GM18868 (cell line): ENCODE measurements at regions not wholly inside any gene's neighbourhood (a gene's known extent, or its start where the extent isn't known, plus 50 kb on each side); places are given as distances from the start of the nearest gene placed in this dataset.
"Not testable (repeated sequence)": the region's sequence is repeated elsewhere in the genome, so short reads cannot be mapped to it uniquely, and the experiment has no call there.

Experiments
- ATAC-seq: cut with Tn5 transposase; IDR thresholded peaks from one replicate; pipeline ENCODE4 v1.9.1; 2021; ENCODE audit warnings: mild to moderate bottlenecking, moderate library complexity; ENCODE audit not compliant: unreplicated experiment

DNA sequence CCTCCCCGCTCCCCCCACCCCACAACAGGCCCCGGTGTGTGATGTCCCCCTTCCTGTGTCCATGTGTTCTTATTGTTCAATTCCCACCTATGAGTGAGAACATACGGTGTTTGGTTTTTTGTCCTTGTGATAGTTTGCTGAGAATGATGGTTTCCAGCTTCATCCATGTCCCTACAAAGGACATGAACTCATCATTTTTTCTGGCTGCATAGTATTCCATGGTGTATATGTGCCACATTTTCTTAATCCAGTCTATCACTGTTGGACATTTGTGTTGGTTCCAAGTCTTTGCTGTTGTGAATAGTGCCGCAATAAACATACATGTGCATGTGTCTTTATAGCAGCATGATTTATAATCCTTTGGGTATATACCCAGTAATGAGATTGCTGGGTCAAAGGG lies 104.3 kb downstream of the MTPN start:
- not testable (repeated sequence) for ATAC-seq

DNA sequence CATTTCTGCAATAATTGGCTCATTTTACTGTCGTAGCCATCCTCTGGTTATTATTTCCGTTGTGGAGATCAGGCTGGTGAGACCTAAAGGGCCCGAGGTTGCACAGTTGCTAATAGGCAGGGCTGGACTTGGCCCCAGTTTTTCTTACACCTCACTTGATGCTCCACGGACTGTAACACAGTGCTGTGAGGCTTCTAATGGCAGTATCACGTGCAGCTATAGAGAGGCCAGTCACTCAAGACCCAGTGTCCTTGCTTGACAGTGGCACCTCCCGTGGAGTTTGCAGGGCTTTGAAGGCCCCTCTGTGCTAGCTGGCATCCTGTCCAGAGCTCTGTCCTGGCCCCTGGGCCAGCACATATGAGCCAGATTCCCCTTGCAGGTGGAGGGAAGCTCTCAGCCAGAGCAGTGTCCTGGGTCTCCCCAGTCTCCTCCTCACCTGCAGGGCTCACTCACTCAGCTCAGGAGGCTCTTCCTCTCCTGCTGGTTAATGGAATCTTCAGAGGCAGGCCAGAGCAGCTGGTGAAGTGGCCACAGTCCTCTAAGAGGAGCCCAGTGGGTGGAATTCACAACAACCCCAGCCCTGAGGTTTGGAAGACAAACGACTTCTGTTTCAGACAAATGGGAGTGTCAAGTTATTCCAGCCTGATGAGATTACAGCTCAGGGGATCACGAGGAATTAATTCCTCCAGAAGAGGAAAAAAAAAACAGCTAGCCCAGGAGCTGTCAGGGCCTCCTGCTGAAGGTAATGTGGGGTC lies 114.2 kb upstream of the FAM180A start:
- no peak for ATAC-seq

DNA sequence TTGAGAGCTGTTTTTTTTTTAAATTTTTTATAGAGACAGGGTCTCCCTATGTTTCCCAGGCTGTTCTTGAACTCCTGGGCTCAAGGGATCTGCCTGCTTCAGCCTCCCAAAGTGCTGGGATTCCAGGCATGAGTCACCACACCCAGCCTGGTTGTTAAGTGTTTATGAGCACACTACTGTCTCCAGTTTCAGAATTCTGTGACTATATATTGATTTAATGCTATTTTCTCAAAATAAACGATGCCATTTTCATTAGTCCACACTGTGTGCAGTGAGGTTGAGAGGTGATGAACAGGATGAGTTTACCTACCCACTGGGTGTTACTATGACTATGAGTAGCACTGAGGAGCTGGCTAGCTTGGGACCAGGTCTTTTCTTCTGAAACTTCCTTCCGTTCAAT lies 110.9 kb upstream of the FAM180A start:
- no peak for ATAC-seq

DNA sequence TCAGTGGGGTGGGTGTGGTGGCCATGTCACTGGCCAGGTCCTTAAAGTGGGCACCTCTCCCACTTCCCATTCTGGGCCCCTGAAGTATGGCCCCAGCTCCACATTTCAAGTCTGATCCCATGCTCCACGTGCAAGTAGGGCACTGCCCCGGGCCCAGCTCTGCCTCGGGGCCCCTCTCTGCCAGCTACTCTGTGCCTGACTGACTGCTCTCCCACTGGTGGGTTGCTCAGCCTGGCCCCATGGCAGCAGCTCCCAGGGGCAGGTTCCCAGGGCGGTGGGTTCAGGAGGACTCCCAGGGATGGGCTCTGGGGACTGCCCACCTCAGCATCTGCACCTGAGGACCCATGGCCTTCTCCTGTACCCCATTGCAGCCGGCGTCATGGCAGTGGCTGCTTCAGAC lies 110.2 kb upstream of the FAM180A start:
- no peak for ATAC-seq

DNA sequence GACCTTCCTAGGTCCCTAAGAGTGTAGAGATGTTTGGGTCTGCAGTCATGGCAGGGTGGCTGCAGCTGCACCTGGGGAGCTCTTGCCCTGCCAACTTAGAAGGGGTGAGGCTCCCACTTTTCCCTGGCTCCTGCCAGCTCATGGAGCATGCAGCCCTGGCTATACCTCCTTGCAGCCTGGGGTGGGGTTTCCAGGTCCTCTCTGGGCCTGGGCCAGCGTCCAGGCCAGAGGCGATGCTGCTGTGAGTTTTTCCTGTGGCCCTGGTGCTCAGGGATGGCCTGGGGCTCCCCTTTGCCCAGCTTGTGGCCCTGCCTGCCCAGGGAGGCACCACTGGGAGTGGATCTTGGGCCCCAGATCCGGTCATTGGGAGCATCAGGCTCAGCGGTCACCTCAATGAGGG lies 109.8 kb upstream of the FAM180A start:
- no peak for ATAC-seq

DNA sequence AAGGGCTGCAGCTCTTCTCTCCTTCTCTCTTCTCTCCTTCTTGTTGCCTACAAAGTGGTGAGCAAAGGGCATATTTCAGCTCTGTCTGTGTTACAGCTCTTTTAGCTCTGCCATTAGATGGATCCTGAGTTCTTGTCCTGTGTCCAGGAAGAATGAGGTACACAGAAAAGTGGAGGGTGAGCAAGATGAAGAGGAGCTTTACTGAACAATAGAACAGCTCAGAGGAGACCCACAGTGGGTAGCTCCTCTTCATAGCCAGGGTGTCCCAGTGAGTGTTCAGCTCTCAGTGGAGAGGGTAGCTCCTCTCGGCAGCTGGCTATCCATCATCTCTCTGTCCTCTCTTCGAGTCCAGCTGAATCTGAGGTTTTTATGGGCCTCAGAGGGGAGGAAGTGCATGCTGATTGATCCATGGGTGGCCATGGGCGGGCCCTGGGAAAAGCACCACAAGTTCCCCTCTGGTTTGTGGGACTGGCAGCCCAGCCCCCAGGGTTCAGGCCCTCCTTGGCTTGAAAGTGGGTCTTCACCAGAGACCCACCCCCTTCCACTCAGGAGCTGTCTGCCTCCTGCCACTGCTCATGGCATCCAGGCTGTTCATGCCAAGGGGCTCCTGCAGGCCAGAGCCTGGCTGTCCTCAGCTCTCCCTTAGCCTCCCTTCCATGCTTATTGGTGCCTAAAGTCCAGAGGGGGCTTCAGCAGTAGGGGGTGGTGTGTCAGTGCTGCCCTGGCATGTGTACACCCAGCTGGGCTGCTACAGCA lies 109.1 kb upstream of the FAM180A start:
- ATAC-seq: no peak

DNA sequence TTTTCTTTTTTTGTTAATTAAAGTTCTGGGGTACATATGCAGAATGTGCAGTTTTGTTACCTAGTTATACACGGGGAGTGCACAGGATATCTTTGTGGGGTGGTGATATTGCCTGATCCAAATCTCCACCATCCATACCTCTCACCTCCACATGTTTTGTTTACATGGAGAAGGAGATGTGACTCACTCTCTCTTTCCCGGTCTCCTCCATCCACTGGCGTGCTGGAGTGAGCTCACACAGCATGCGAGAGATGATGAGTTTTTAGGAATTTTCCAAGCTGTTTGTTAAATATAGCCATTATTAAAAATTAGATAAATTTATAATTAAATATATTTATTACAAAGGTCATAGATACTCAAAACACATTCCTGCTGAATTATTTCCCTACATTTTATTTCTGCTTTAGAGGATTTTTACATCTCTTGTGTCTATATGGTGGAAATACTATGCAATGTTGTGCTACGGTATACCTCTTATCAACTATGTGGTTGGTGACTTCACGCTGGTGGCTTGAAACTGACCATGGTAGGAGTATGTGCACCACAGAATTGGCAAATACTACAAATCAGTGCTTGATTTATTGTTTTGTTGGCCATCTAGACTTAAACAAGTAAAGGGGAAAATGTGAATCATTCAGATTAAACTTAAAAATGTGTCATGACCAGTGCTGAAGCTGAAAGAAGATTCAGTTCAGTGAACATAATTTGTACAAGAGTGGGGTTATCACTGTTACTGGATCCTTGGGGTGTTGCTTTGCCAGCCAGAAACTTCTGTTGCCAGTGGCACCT lies 107.9 kb upstream of the FAM180A start:
- no peak for ATAC-seq

DNA sequence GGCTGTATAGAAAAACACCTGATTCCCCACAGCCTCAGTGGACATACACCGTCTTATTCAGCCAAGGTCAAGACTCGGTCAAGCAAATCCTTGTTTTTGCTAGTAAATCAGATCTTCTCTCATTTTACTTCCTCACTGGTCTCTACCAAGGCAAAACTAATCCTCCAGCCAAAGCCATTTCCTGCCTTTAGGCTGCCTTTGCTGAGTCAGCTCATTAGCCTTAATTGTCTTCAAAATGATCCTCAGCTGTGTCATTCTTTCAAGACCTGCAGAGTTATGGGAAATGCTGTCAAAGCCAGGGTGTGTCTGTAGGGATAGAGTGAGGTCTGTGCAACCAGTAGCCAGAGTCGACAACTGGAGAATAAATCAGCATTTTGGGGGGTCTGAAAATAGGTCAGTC lies 107.2 kb upstream of the FAM180A start:
- ATAC-seq: no peak

DNA sequence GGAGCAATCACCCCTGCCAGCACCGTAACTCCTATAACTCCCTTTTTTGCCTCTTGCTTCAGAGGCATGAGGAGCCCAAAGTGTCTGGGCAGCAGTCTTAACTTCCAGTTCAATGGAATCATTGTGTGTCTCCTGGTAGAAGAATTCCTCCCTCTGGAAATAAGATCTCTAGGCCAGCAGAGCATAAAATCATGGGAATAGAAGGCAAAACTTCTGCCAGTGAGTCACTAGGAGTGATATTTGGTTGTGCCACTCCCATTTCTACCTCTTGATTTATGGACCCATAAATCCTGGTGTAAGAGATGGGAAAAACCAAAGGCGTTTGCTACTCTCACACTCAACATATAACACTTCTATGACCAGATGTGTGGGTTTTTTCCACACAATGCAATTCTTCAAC lies 104.9 kb upstream of the FAM180A start:
- no peak for ATAC-seq

DNA sequence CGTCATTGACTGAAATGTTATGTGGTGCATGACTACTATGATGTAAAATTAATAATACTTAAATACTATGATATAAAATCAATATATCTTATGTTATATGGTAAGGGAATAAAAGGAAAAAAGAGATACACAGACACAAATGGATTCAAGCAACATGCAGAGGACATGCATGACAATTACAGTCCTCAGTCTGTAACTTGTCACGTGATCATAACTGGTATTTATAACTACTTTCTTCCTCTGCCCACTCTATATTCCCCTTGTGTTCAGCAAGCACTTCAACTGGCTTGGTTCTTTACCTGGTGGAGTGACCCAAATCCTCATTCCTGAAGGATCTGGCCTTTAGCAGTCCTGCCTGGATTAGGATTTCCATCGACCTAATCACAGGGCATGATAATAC lies 104.4 kb upstream of the FAM180A start:
- ATAC-seq: no peak

DNA sequence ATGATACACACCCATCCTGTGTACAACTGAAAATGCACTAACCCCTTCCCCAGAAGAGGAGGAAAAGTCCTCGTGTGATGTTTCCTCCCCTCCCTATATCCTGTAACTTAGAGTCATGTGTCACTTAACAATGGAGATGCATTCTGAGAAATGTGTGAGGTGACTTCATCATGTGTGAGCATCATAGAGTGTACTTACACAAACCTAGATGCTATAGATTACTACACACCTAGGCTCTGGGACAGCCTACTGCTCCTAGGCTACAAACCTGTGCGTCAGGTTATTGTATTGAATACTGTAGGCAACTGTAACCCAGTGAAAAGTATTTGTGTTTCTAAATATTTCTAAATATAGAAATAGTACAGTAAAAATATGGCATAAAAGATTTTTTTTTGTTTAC lies 98.6 kb upstream of the FAM180A start:
- no peak for ATAC-seq

DNA sequence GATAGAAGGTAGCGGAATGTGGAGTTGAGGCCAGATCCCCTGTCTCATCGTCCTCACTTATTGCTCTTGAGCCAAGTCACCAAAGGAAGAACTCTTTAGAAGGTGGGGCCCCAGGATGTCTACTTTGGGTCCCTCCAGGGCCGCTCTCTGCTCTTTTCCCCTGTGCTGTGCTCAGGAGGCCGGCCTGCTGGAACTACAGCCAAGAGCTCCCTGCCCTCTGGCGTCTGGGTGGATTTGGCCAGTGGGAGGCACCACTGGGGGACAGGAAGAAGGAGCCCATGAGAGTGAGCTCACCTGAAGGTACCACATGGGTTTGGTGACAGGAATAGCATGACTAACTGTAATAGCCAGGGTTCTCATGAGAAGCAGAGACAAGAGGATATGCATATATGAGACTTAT lies 97.7 kb upstream of the FAM180A start:
- ATAC-seq: no peak

DNA sequence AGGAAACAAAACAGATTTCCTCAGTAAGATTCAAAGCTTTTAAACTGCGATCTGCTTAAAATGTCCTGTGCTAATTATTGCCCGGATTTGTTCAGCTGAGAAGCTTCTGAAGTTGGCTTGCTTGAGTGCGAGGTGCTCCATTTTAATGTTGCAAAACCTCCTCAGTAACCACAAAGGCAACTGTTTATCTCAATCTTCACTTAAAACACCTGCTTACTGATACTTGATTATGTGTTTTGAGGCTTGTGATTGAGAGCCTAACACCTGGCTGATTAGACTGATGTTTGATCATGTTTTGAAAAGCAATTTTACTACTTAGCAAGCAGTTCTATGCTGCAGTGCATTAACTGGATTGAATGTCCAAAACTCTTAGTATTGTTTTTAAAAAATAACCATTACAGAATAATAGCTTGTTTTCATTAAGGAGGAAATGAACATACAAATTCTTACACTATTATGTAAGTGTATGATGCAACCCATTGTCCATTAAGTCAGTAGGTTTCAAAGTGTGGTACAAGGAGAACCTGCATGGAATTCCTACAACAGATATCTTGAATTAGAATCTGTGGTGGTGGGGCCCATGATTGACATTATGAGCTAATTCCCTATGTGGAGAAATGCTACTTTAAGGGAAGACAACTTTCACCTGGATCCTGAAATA lies 96.9 kb upstream of the FAM180A start:
- no peak for ATAC-seq

DNA sequence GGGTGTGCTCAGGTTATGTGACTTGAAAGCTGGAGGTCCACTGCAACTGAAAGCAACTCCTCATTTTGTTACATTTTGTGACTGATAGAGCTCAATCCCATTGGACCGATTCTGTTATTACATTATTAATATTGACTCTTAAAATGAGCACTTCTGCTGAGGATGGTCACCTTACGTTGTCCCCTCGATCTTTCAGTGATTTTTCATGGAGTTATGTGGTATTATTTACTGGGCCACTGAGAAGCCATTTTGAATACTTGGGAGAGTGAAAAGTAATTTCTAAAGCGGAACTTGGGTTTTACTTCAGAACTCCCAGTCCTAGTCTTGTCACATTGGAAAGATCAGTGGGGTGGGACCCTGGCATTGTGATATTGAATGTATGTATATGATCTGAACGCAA lies 96.3 kb upstream of the FAM180A start:
- ATAC-seq: no peak

DNA sequence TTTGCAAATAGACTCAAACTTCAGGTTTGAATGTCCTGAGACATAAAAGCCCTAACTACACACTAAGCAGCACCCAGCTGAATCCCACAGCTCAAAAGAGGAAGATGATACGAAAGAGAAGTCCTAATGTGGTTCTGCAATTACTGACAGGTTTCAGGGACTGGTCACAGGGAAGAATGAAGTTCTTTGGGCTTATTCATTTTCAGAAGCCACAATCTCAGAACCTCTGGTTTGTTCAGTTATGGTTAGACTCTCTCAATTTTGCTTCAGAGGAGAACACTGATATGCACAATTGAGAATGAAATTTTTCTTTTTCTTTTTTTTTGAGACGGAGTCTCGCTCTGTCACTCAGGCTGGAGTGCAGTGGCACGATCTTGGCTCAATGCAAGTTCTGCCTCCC lies 94.6 kb upstream of the FAM180A start:
- peak; percentile 98 for ATAC-seq

DNA sequence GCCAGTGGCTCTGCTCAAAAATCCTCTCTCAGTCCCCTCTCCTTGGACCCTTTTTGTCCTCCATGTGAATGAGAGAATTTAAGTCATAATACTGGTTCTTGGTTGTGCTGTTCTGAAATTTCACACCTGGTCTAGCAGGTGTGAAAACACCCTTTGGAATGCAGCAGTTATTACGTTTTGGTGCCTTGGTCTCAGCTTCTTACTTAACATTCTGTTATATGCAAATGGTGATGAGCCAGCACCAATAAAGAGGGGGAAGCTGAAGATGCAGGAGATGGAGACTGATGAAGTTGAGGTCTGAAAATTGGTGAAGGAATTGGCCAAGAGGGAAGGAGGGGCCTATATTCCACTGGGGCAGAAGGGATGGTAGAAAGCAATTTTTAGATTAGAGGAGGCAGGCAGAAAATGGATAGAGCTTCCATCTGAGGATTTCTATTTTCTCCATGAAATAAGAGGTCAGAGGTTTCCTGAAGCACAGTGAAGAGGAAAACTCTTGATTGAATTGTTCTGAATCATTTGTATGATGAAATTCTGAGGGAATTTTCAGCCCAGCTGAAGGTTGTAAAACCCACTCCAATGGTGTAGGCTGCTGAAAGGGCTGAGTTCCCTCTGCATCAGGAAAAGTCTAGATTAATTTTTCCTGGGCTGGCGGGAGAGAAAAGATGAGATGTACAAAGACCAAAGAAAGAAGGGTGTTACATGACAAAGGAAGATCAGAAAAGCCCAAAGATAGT lies 94.0 kb upstream of the FAM180A start:
- ATAC-seq: no peak

DNA sequence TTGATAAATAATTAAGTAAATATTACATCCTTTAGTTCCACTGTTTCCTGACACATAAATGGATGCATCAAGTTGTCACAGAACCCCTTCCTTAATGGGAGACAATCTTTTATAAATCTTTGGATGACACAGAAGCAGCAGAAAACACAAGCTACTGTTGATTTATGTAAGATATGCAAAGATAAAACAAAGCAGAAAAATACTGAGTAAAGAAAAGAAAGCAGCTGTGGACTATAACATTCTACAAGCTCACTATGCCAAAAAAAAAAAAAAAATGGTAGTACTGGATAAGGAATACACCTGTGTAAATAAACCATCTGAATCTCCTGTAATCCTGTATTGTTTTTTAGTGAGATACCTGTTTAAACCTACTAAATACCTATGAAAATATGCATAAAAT lies 92.0 kb upstream of the FAM180A start:
- no peak for ATAC-seq

DNA sequence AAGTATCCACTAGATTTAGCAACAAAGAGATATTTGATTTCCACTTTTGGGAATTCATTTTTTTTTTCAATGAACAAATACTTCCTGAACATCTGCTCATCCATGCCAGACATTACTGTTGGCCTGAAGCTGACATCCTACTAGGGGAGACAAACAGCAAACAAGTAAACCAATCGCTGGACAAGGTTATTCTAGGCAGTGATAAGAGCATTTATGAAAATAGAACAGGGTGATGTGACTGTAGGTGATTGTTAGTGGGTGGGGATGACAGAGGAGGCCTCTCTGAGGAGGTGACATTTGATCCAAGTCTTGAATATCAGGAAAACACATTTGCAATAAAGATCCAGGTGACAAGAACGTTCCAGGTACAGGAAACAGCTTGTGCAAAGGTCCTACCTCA lies 89.1 kb upstream of the FAM180A start:
- no peak for ATAC-seq

DNA sequence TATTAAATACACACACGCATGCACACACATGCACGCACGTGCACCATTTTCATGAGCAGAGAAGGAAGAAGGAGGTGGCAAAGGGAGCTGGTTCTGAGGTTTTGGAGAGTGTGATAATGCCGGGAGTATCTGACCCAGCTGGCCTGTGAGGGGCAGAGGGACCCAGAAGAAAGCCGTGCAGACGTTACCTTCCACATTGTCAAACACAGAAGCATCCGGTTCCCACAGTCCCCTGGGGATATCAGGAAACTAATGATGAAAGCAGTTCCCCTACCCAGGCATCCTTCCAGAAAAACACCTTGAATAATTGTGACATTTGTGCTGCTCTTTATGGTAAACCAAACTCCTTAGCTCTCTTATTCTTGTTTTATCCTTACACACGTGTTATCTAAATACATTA lies 85.7 kb upstream of the FAM180A start:
- no peak for ATAC-seq

DNA sequence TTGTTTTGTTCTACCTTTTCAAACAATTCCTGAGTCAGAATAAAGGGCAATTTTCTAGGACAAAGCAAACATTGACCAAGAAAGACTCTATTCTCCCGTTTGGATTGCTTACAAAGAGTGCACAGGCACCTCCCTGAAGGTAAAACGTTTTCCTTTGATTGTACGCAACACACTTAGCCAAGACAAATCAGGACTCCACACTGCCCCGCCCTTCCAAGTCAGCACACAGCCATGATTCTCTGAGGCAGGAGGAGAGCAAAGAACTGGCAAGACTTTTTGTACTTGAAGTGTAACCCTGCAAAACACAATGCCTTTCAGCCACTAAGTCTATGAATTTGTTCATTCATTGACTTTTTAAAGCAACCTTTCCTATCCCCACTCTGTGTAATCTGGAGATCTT lies 85.0 kb upstream of the FAM180A start:
- no peak for ATAC-seq
